Hepatic stellate cell (primary cell): ENCODE measurements at regions not wholly inside any gene's neighbourhood (a gene's known extent, or its start where the extent isn't known, plus 50 kb on each side); places are given as distances from the start of the nearest gene placed in this dataset.

Experiments
- DNase-seq: peaks from one replicate; pipeline ENCODE4 v3.0.0; 2011; ENCODE audit warnings: low spot score

DNA sequence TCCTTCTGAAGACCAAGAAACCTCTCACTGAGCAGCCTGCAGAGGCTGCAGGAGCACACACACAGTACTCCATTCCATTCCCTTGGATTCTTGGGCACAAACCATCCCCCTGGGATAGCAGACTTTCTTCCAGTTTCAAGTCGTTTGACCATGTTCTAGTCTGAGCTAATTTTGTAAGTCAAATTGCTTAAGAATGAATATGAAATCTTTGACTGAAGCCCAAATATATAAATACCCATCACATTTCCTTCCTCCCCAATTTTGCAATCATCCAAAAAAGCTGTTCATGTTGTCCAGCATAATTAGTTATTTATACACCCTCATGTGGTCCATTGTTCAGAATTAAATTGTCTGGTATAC is 231.2 kb upstream of the TPRG1 start:
- DNase-seq: no peak

DNA sequence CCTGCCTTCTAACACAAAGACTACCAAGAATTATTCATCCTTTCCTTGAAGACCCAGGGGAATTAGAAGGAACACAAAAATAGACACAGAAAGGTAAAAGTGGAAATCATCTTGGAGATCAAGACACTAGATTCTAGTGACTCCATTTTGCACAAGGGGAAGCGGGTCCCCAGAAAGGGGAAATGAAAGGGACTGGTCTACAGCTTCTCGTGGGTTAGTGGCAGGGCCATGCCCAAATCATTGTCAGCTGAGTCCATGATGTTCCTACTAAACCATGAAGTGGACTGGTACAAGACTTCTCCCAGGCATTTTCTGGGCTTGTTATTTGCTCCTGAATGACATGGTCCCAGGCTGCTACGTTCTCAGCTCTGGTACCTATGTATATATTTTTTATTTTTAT is 230.7 kb upstream of the TPRG1 start:
- DNase-seq: no peak

DNA sequence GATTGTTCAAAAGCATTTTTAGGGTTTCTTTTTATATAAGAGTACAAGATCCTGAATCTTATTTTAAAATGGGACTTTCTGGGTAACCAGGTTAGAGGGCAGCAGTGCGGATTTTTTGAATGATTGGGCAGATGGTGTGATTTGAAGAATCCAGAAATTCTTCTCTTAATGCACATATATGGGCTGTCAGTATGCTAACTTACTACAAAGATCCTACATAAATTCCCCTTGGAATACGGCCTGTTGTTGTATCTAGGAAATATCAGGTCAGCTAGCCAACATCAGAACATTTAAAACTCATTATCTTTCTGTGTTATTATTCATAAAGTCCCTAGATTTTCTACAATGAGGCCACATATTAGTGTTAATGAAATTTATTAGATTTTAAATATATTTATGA is 229.6 kb upstream of the TPRG1 start:
- DNase-seq: no peak

DNA sequence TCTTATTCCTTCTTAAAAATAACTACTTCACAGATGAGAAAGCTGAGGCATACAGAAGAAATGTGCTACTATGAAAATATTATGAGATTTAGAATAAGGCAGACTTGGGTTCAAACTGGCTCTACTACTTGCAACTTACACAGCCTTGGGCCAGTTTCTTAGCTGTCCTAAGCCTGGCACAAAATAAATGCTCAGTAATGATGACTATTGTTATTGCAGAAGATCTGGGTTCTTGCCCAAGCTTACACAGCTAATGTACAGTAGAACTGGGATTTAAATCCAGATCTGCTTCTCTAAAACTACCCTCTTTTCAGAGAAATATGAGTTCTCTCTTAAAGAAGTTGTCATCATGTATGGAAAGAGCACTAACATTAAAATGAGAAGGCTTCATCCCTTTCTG is 228.2 kb upstream of the TPRG1 start:
- no peak for DNase-seq

DNA sequence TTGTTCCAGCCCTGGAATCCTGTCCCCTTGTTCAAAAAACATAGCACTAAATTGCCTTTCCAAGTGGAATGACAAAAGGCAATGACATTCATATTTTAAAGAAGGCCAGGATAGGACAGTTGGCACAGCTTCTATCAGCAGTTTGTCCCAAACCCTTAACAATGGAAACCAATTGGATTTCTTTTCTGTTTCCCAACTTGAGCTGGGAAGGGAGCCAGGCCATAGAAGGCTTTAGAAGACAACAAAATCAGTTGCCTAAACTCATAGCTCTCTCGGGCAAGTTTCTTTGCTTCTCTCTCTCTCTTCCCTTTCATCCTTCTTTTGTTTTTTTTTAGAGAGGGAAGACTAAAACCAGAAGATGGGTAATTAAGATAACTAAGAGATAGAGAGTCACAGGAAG is 227.7 kb upstream of the TPRG1 start:
- DNase-seq: no peak

DNA sequence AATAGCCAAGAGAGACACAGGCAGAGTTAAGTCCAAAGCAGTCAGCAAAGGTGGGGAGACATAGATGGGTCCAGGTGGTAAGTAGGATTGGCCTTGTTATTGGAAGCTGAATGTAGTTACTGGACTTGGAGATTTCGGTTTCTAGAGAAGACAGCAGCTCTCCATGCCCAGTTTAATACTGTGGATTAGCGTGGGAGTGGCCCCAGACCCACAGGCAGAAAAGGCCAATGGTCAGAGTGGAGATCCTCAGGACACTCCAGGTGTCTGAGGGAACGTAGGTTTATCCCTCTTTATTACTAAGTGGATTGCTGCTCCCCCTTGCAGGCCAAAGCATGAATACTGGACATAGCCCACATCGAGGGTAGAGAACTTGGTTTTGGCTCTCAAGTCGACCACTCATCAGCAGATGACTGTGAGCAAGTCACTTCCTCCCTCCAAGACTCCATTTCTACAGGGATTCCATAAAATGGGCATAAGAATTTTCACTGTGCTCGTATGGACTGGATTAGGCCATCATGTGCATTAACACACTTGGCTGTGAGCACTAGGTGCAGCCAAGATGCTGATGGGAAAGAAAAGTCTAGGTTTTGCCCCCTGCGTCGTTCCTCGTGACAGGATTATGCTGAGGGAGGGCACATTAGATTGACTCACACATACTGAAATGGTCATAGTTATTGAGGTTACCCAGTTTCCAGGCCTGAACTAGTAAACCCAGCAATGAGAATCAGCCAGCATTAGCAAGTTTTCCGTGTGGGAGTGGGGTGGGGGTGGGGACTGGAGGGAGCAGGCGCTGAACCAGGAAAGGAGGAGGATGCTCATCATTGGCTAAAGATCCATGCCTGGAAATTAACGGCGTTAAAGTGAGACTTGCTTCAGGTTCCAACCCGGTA is 225.2 kb upstream of the TPRG1 start:
- no peak for DNase-seq

DNA sequence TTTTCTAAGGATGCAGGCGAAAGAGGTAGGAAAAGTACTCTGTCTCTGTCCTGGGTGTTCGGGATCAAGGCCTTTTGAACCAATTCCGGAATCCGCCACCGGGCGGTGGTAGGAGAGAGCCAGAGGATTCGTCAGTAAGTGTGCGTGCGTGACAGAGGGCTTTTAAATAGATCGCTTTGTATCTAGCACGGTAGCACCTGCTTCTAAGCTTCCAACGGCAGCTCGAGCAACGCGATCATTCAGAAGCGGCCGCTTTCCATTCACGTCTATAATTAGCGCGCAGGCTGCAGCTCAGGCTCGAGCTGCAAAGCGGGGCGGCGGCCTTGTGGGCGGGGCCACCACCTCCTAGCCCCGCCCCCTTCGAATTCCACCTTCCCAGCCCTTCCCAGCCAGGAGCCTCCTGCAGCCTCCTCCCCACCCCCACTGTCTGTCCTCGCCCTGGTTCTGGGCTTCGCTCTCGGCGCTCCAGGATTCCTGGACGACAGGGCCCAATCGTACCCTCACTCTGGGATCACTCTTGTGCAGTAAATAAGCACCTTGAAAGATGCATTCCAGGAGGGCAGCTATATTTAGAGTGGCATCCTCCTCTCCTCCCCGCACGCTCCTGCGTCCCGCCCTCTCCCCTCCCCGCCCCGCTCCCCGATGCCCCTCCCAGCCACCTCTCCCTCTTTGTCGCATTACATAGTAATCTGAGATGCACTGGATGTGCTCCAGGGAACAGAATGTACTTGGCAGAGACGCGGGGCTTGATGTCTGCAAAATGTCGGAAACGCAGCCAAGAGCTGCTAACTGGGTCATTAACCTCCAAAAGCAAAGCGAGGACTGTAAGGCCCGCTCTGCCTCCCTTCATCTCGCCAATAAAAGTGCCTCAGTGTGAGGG is 224.1 kb upstream of the TPRG1 start:
- peak; percentile 84 for DNase-seq

DNA sequence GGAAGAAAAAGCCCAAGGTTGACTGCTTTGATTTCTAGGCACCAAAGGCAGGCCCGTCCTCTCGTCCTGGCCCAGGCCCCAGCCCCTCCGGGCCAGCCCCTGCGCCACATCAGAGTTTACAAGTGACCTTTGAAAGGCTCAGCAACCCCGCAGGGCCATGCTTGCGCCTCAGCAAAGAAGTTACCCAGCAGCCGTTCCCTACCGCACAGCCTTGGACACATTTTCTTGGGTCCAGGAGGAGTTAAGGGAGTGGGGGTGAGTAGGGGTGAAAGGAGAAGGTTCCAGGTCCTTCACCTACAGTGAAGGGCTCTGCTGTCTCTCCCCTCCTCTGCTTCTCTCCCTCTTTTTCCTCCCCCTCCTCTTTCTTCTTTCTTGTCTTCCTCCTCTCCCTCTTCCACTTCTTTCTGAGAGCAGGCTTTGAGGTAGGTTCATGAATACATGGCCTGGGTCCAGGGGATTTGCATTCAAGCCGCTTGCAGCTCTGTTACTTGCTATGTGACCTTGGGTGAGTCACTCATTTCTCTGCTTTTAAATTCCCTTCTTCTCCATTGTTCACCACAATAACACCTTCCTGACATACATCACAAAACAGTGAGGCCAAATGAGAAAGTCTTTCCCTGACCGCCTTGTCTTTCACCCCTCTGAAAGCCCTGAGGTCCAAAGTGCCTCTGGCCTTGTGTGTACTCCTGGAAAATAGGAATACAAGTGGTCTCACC is 223.3 kb upstream of the TPRG1 start:
- DNase-seq: no peak

DNA sequence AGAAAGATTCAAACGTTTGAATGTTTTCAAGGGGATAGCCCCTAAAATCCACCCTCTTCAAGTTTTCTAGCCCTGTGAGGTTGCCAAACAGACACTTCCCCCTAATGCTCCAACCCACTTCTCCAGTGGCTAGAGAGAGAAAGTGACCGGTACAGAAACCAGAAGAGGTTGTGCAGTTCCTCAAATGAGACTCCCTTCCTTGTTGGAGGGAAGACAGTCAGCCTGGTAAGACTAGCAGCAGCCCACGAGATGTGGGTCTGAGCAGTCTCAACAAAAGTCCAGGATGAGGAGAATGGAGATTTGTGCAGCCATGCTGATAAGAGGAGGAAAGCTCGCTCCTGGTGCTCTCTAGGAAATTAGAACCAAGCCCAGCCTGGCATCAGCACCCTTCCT is 222.8 kb upstream of the TPRG1 start:
- no peak for DNase-seq

DNA sequence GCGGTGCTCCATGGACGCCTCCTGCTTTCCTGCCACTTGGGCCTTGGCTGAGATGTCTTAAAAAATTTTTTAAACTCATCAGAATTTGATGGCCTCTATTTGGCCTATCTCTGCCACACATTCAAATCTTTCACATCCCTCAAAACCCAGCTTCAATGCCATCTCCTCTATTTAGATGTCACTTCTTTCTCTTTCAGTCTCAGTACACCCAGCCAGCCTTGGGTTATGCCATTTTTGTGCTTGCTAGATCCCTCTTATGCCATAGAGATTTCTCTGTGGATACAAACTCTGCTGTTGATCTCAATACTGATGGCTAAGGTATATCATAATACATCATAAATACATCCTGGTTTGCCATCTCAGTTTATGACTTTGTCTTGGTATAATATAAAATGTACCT is 222.3 kb upstream of the TPRG1 start:
- DNase-seq: no peak

DNA sequence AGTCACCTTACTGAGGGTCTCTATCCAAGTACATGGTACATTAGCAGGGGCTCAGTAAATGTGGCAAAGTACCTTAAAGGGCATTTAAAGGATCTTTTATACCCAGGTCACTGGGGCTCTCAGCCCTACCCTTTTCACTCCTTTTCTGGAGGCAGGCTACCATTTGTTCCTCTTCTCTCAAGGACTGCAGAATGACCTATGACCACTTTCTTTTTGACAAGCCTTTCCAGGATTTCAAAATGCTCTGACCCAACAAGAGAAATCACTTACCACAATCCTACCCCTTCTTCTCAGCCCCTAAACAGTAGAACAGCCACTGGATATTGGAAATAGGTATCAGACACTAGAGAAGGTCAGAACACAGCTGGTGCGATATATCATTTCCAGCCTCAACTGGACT is 221.8 kb upstream of the TPRG1 start:
- DNase-seq: no peak

DNA sequence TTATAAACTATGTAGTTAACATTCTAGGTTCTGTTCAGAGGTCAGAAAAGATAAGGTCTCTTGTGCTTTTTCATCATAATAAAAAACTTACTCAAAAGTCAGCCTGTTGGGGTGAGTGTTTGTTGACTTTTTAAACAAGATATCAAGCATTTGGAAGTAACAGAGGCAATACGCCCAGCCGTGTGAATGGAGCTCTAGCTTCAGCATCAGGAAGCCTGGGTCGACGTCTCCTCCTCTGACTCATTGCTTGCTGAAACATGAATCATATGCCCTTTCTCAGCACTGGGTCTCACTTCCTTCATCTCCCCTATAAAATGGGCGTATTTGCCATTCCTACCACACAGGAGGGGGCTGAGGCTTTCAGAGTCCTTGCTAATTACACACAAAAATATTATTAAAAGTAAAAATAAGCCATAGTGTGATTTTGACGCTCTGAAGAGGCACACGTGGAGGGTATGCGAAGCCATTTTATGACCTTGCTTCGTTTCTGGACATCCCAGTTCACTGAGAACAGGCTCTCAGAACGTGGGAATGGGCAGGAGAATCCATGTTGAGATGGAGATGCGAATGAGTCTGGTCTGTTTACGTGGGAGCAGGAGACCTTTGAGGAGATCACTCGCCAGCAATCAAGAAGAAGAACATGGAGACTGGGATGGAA is 220.8 kb upstream of the TPRG1 start:
- DNase-seq: peak; percentile 89

DNA sequence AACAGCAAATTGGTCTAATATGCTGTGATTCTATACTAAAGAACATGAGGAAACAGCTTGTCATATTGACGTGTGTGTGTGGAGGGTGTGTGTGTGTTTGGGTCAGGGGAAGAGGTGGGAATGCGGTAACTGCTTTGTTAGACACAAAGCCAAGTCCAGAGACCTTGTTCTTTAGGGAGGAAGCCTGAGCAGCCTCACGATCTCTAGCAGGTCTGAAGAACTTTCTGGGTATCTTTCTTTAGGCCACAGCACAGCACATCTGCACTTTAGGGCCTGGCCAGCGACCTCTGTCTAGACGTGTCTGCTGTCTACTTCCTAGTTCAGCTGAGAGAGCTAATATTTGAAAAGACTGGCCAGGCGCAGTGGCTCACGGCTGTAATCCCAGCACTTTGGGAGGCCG is 220.0 kb upstream of the TPRG1 start:
- no peak for DNase-seq

DNA sequence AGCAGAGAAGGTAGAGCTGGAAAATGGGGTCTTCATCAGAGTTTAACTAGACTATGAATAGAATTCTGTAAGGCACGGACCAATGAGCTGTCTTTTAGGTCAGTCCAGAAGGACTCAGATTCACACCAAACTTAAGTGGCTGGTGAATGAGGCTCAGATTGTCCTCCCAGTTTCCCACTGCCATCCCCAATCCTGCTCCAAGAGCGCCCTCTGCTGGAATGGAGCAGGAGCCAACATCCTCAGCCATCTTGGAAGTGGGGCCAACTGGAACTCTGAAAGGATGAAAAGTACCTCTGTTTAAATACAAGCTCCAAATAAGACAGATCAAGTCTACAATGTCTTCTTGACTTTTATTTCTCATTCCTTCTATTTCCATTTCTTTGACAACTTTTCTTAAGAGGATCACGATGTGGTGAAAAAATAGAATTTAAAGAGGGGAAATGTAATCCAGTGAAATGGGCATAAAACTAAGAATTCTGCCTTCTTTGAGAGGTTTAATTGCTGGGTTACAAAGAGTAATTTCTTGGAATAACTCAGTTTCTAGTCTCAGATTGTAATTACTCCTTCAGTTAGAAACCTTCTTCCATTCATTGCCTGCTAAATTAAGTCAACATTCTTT is 217.1 kb upstream of the TPRG1 start:
- peak; percentile 65 for DNase-seq

DNA sequence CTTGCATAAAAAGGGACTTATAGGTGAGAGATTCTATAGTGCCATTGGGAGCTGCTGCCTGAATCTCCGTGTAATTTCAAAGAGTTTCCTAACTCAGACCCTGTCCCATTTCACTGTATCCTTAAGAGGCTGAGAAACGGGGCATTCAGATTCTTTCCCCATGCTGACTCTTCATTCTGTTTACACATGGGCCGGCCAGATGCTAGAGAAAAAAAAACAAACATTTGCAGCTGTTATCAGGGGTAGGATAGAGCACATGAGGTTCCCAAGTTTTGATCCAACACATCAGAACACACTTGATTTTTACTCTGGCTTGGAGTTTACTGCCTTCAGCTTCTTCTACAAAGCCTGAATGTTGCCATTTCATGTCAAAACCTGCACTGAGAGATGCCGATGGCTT is 215.9 kb upstream of the TPRG1 start:
- no peak for DNase-seq

DNA sequence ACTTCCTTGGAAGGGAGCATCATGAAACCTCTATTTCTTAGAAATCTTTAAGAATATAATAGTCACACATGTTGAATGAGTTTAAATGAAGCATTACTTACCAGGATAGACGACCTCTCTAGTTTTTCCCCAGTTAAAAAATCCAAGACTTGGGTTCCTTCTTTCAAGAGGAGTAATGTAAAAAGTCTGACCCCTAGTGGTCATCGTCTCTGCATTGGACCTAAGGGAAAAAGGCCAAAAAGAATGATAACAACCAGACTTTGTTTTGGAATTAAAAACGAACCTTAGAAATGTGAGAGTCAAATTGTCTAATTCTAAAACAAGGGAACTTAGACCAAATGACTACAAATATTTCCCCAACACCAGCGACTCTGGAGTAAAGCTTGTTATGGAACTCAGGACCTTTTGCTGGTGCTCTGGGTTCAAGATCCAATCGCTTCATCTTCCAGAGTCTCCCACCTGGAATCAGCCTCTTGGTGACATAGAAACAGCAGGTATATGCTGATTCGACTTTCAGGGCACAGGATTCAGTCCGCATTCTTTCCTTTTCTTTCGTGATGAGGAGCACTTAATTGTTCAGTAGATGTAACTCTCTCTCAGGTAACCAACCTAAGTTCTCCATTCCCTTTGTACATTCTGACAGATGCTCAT is 214.8 kb upstream of the TPRG1 start:
- DNase-seq: no peak

DNA sequence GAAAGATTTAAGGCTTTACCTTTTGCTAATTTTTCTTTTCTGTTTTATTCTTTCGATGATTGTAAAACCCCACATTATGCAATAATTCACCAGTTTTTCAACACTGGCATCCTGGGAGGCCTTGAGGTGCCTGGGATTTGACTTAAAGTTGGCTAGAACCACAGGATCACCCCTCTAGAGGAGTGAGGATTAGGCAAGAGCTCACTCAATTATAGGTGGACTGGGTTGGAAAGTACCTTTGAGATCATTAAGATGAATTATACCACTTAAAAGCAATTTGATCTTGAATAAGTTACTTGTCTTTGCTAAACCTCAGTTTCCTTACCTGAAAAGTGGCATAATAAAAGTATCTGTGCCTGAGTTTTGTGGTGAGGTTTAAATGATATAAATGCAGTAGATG is 212.8 kb upstream of the TPRG1 start:
- DNase-seq: no peak

DNA sequence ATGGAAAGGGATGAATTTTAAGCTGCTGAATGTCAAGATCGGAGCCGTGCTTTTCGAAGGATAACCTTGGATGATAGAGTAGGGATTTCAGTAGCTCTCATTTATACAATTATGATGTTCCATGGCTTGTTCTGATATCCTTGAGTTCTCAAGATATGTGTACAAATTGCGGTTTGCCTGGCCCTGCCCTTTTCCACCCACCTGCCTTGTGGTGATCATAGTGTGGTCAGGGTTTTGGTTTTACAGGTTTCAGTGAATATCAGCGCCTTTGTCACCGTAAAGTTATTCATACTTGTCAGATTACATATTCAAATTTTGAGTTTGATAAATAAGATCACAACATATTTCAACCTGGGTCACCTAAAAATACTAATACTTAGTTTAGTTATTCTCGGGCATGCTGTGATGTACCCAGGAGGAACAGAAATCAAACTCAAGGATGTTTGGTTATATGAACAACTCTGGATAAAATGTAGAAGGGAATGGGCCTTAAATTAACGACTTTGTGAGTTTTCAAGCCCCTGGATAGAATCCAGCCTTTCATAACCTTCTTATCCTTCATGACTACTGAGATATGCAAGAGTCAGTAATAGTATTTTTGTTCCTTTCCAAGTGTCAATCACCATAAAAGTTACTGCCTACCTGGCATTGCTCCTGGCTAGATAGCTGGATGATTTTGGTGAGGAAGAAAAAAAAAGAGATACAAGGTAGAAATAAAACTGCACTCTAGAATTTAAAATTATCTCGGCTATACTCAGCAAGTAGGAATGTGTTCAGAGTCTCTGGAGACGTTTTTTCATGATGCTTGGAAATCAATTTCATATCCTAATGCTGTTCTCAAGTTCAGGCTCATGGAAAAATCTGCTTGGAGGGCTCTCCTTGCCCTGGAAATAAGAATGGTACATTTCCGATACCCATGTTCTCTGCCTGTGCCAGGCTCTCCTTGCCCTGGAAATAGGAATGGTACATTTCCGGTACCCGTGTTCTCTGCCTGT is 209.2 kb upstream of the TPRG1 start:
- DNase-seq: no peak

DNA sequence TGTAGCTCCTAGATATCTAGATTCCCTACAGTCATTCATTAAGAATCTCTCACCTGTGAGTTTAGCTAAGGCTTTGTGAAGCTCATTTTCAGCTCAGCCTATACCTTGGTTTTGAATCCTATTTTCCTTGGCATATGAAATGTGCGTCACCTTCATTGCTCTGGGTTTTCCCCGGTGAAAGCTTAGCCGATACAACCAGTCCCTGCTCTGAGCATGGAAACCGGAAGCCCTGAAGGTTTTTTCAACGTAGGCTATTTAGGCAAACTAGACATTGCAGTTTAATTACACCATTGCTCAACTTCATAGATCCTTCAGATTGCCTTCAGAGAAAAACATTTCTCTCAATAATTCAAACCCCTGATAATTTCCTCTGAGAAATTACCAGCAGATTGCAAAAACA is 206.8 kb upstream of the TPRG1 start:
- no peak for DNase-seq

DNA sequence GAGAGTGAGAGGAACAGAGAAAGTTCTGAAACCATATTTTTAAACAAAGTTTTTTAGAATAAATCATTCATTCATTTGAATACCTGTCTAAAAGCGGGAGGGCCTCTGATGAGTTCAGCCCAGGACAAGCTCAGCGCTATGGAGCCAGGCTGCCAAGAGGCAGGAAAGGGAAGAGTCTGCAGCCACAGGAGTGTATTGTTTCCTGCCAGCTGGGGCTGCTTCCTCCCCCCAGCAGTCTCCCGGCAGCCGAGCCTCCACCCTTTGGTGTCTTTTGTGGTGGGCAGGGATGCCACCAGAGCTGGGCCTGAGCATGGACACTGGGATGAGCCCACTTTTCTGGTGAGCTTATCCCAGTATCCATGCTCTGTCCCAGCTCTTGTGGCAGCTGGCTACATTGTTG is 199.5 kb upstream of the TPRG1 start:
- no peak for DNase-seq
